ENCODE measurements at regions not wholly inside any gene's neighbourhood (a gene's known extent, or its start where the extent isn't known, plus 50 kb on each side); places are given as distances from the start of the nearest gene placed in this dataset.

GRCh38 chr14:53807108-53807507 lies 149.5 kb downstream of the BMP4 start:
- TF ChIP-seq POLR2AphosphoS5 (IDR thresholded peaks at IDR 0.05) (no peak), CTCF (IDR thresholded peaks at IDR 0.05) (no peak), POLR2A (IDR thresholded peaks at IDR 0.05) (no peak)

GRCh38 chr14:53796734-53797133 lies 159.9 kb downstream of the BMP4 start:
- Histone ChIP-seq H3K27ac (no peak overlapping the region), H3K36me3 (no peaks in the 10 kb centered on the region), H3K9me3 (no peaks in the 10 kb centered on the region), H3K4me3 (no peak overlapping the region), H3K27me3 (replicated peaks; ENCODE audit: insufficient read depth) (no peaks in the 10 kb centered on the region), H3K4me1 (replicated peaks) (no peaks in the 10 kb centered on the region)
- TF ChIP-seq CTCF (IDR thresholded peaks at IDR 0.05) (no peak), POLR2A (IDR thresholded peaks at IDR 0.05) (no peak), POLR2AphosphoS5 (IDR thresholded peaks at IDR 0.05) (no peak)
- WGBS, result 92% methylated on average over 1 of the region's 1 CpG
- intact Hi-C loops (cut with DNase I), result no loop called here
- DNase-seq (ENCODE audit: low spot score), result no peak

More at GRCh38 chr14:53807108-53807507, 149.5 kb downstream of the BMP4 start:
- intact Hi-C loops (cut with DNase I), result no loop called here
- Histone ChIP-seq H3K36me3 (no peaks in the 10 kb centered on the region), H3K27me3 (replicated peaks; ENCODE audit: insufficient read depth) (no peaks in the 10 kb centered on the region), H3K9me3 (no peaks in the 10 kb centered on the region), H3K27ac (no peak overlapping the region), H3K4me3 (no peak overlapping the region), H3K4me1 (replicated peaks) (no peaks in the 10 kb centered on the region)
- no peak for DNase-seq (ENCODE audit: low spot score)
- 75% methylated on average over 2 of the region's 2 CpGs for WGBS

- no peaks in the 10 kb centered on the region for H3K4me1 ChIP-seq (replicated peaks)
- TF ChIP-seq POLR2AphosphoS5 (IDR thresholded peaks at IDR 0.05) (no peak), POLR2A (IDR thresholded peaks at IDR 0.05) (no peak), CTCF (IDR thresholded peaks at IDR 0.05) (no peak)
- no peak overlapping the region for H3K27ac ChIP-seq
- no peaks in the 10 kb centered on the region for H3K9me3 ChIP-seq
- H3K36me3 ChIP-seq, result no peaks in the 10 kb centered on the region
- no peak overlapping the region for H3K4me3 ChIP-seq
- H3K27me3 ChIP-seq (replicated peaks; ENCODE audit: insufficient read depth), result no peaks in the 10 kb centered on the region
- 11% methylated on average over 2 of the region's 2 CpGs for WGBS
- intact Hi-C loops (cut with DNase I), result no loop called here
- no peak for DNase-seq (ENCODE audit: low spot score)
Observed at GRCh38 chr14:53793790-53794505, 162.7 kb downstream of the BMP4 start.

GRCh38 chr14:53792909-53793308 lies 163.7 kb downstream of the BMP4 start:
- 100% methylated on average over 1 of the region's 1 CpG for WGBS
- Histone ChIP-seq H3K4me1 (replicated peaks) (no peaks in the 10 kb centered on the region), H3K27ac (no peak overlapping the region), H3K36me3 (no peaks in the 10 kb centered on the region), H3K27me3 (replicated peaks; ENCODE audit: insufficient read depth) (no peaks in the 10 kb centered on the region), H3K4me3 (no peak overlapping the region), H3K9me3 (no peaks in the 10 kb centered on the region)
- DNase-seq (ENCODE audit: low spot score), result no peak
- intact Hi-C loops (cut with DNase I), result no loop called here
- TF ChIP-seq POLR2AphosphoS5 (IDR thresholded peaks at IDR 0.05), result no peak
- TF ChIP-seq POLR2A (IDR thresholded peaks at IDR 0.05), result no peak
- TF ChIP-seq CTCF (IDR thresholded peaks at IDR 0.05), result no peak
